Gastrocnemius medialis (tissue), 4 donors: ENCODE measurements at regions not wholly inside any gene's neighbourhood (a gene's known extent, or its start where the extent isn't known, plus 50 kb on each side); places are given as distances from the start of the nearest gene placed in this dataset.
A peak's percentile ranks its signal among the peaks of the same experiment; 100 is the strongest.

ENCODE experiments used
- ATAC-seq, 2 donors: fragments of 150-250 bp; one replicate each; pipeline ENCODE4 v1.9.1; 2016
- DNase-seq, 2 donors: peaks; one replicate each; pipeline ENCODE4 v3.0.0-alpha.2; 2019
- H3K27ac ChIP-seq, 4 donors: fragments of 200-600 bp; sonication (generic); 1 replicate in 1 of 4; 2 replicates in 3 of 4; pipeline ENCODE4 v1.5.1; 2016 to 2018; ENCODE audit warnings: mild to moderate bottlenecking in 2 of 4, moderate library complexity in 1 of 4
- H3K27me3 ChIP-seq, 3 donors: fragments of 200-600 bp; sonication (generic) in 2 of 3; 1 replicate in 1 of 3; 2 replicates in 2 of 3; pipeline versions ENCODE4 v1.5.1 to v1.6.0; 2016 to 2019; ENCODE audit warnings: mild to moderate bottlenecking in 1 of 3, moderate library complexity in 1 of 3
- H3K36me3 ChIP-seq, 2 donors: fragments of 200-600 bp; sonication (generic) in 1 of 2; one replicate each; pipeline ENCODE4 v1.5.1; 2017 to 2018
- H3K4me1 ChIP-seq, 2 donors: fragments of 200-600 bp; sonication (generic) in 1 of 2; one replicate each; pipeline ENCODE4 v1.5.1; 2016 to 2017; ENCODE audit warnings: mild to moderate bottlenecking in 2 of 2
- H3K4me3 ChIP-seq, 4 donors: fragments of 200-600 bp; sonication (generic) in 3 of 4; 1 replicate in 1 of 4; 2 replicates in 3 of 4; pipeline ENCODE4 v1.5.1; 2016 to 2019; ENCODE audit warnings: mild to moderate bottlenecking in 2 of 4
- H3K9me3 ChIP-seq, 3 donors: fragments of 200-600 bp; sonication (generic) in 2 of 3; 1 replicate in 1 of 3; 2 replicates in 2 of 3; pipeline ENCODE4 v1.5.1; 2016 to 2019
- POLR2A ChIP-seq, 2 donors: fragments of 450-650 bp; IDR thresholded peaks; one replicate each; pipeline ENCODE4 v1.6.1; 2017; ENCODE audit warnings: antibody characterized with exemption in 2 of 2, mild to moderate bottlenecking in 2 of 2, moderate library complexity in 2 of 2
- in situ Hi-C, 4 donors: fragments of 200-750 bp; cut with MboI; loops; one replicate each; pipeline versions ENCODE4 v1.15.0 to v1.8.0; 2017; ENCODE audit warnings: low sequenced_read_pairs in 4 of 4
- intact Hi-C: fragments of 100-400 bp; cut with DNase I; formaldehyde crosslinking; loops from one replicate; pipeline ENCODE4 v1.15.1; 2023; ENCODE audit warnings: low total_unique reads
- TF ChIP-seq, protein P1 (sequence below), 5 experiments: fragments of 450-650 bp in 3 of 5; fragments of 200-600 bp in 2 of 5; sonication (generic) in 2 of 5; IDR thresholded peaks in 4 of 5; conservative IDR thresholded peaks in 1 of 5; 1 replicate in 4 of 5; 2 replicates in 1 of 5; pipeline ENCODE4 v1.5.1; 2016 to 2019; ENCODE audit warnings: antibody characterized with exemption in 5 of 5, mild to moderate bottlenecking in 3 of 5, moderate library complexity in 3 of 5

GRCh38 chr9:115671236-115671962, 482.2 kb upstream of the PAPPA start:
- no peak for TF ChIP-seq POLR2A (IDR thresholded peaks at IDR 0.05)
- TF ChIP-seq, protein P1, sequence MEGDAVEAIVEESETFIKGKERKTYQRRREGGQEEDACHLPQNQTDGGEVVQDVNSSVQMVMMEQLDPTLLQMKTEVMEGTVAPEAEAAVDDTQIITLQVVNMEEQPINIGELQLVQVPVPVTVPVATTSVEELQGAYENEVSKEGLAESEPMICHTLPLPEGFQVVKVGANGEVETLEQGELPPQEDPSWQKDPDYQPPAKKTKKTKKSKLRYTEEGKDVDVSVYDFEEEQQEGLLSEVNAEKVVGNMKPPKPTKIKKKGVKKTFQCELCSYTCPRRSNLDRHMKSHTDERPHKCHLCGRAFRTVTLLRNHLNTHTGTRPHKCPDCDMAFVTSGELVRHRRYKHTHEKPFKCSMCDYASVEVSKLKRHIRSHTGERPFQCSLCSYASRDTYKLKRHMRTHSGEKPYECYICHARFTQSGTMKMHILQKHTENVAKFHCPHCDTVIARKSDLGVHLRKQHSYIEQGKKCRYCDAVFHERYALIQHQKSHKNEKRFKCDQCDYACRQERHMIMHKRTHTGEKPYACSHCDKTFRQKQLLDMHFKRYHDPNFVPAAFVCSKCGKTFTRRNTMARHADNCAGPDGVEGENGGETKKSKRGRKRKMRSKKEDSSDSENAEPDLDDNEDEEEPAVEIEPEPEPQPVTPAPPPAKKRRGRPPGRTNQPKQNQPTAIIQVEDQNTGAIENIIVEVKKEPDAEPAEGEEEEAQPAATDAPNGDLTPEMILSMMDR (IDR thresholded peaks at IDR 0.05 in 4 of 5, conservative IDR thresholded peaks at IDR 0.05 in 1 of 5), result no peak
- in situ Hi-C loops (no loop called here), intact Hi-C loops (no loop called here)

DNA sequence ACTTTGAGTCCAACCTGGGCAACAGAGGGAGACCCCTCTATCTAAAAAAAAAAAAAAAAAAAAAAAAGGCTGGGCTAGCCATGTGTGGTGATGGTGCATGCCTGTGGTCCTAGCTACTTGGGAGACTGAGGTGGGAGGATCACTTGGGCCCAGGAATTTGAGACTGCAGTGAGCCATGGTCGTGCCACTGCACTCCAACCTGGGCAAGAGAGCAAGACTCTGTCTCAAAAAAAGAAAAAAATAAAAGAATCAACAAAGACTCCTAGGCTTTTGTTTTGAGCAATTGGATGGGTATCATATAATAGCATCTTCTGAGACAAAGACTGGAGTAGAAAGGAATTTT, 481.7 kb upstream of the PAPPA start:
- H3K27me3 ChIP-seq, result no peaks in the 10 kb centered on the region
- intact Hi-C loops, result no loop called here
- no peak overlapping the region for H3K27ac ChIP-seq
- no peak overlapping the region for H3K4me3 ChIP-seq
- in situ Hi-C loops, result no loop called here
- TF ChIP-seq POLR2A (IDR thresholded peaks at IDR 0.05), result no peak
- TF ChIP-seq, protein P1 (IDR thresholded peaks at IDR 0.05 in 4 of 5, conservative IDR thresholded peaks at IDR 0.05 in 1 of 5), result no peak
- no peak for ATAC-seq
- no peaks in the 10 kb centered on the region for H3K9me3 ChIP-seq
- DNase-seq, result no peak
- no peaks in the 10 kb centered on the region for H3K4me1 ChIP-seq
- H3K36me3 ChIP-seq, result no peaks in the 10 kb centered on the region

More at GRCh38 chr9:115671236-115671962, 482.2 kb upstream of the PAPPA start:
- H3K27me3 ChIP-seq, result no peaks in the 10 kb centered on the region
- DNase-seq, result no peak
- H3K4me1 ChIP-seq, result no peaks in the 10 kb centered on the region
- no peak overlapping the region for H3K4me3 ChIP-seq
- no peaks in the 10 kb centered on the region for H3K9me3 ChIP-seq
- H3K36me3 ChIP-seq, result no peaks in the 10 kb centered on the region
- no peak for ATAC-seq
- H3K27ac ChIP-seq, result no peak overlapping the region

- intact Hi-C loops (no loop called here), in situ Hi-C loops (no loop called here)
- TF ChIP-seq POLR2A (IDR thresholded peaks at IDR 0.05), result peak in 1 of 2 donors; percentile 12
- TF ChIP-seq, protein P1 (IDR thresholded peaks at IDR 0.05 in 4 of 5, conservative IDR thresholded peaks at IDR 0.05 in 1 of 5), result no peak
- H3K27ac ChIP-seq, result peak overlapping the region in 3 of 4 donors; percentile 31 to 59 (median 42)
- no peaks in the 10 kb centered on the region for H3K27me3 ChIP-seq
- no peaks in the 10 kb centered on the region for H3K4me1 ChIP-seq
- H3K4me3 ChIP-seq, result no peak overlapping the region
- no peak for DNase-seq
- no peaks in the 10 kb centered on the region for H3K36me3 ChIP-seq
- ATAC-seq, result peak; percentile 51 to 52
- H3K9me3 ChIP-seq, result no peaks in the 10 kb centered on the region
Measured at GRCh38 chr9:115672477-115673316, 480.9 kb upstream of the PAPPA start.

DNA sequence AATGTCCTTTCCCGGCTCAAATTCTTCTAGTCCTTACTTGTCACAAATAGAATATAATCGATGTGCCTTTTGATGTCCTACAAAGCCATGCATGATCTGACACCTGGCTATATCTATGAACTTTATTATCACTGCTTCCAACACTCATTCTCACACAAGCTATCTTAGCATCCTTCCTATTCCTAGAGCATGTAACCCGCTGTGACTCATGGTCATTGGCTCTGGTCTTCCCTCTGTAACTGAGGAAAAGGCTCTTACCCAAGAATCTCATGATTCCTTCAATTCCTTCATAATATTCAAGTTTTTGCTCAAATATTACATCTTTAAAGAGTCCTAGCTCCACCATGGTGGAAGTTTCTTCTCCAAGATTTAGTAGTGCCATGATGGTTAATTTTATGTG, 480.0 kb upstream of the PAPPA start:
- Histone ChIP-seq H3K36me3 (no peaks in the 10 kb centered on the region), H3K9me3 (no peaks in the 10 kb centered on the region), H3K27me3 (no peaks in the 10 kb centered on the region), H3K4me1 (no peaks in the 10 kb centered on the region), H3K4me3 (no peak overlapping the region), H3K27ac (peak overlapping the region in 2 of 4 donors; percentile 31 to 59)
- ATAC-seq (no peak), DNase-seq (no peak)
- TF ChIP-seq, protein P1 (IDR thresholded peaks at IDR 0.05 in 4 of 5, conservative IDR thresholded peaks at IDR 0.05 in 1 of 5), result no peak
- TF ChIP-seq POLR2A (IDR thresholded peaks at IDR 0.05), result no peak
- intact Hi-C loops, result no loop called here
- in situ Hi-C loops, result no loop called here
